Muscle of back (tissue), 3 donors: ENCODE measurements at regions not wholly inside any gene's neighbourhood (a gene's known extent, or its start where the extent isn't known, plus 50 kb on each side); places are given as distances from the start of the nearest gene placed in this dataset.

ENCODE experiments used
- DNase-seq, 3 donors: peaks; one replicate each; pipeline versions ENCODE4 v3.0.0 to v3.0.0-alpha.2; 2013

- DNase-seq = no peak
Observed at GRCh38 chr13:100855151-100855550, 180.6 kb upstream of the TMTC4 start.

- DNase-seq = no peak
Observed at GRCh38 chr13:100854006-100854405, 179.4 kb upstream of the TMTC4 start.

GRCh38 chr13:100853434-100853833 lies 178.8 kb upstream of the TMTC4 start:
- no peak for DNase-seq

DNA sequence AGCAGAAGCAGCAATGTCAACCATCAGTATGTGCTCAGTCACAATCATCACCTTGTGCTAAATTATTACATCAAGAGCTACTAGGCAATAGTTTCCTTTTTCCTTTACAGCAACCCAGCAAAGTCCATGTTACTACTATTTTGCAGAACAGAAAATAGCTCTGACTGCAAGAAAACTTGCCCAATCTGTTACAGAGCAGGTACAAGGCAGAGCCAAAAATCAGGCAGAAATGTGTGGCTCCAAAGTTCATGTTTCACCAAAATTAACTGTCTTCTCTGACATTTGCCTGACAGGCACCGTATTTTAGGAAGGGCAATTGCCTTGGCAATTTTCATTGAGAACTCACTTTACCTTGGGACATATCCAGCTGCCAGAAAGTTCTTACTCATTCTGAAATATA lies 177.6 kb upstream of the TMTC4 start:
- no peak for DNase-seq

DNA sequence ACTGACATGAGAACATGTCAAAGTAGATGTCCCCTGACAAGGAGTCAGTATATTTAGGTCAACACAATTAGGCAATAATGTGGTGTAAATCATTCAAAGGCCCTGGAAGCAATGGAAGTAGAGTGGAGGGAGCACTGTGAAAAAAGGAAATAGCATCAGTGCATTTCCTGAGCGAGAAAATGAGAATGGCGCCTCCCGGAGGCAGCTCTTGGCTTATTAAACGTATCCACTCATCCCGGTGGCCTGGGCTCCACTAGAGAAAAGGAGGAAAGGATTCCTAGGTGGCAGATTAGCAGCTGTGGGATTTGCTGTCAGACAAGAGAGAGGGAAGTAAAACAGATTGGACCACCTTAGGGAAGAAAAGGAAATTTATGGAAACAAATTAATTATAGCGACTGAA lies 173.7 kb upstream of the TMTC4 start:
- no peak for DNase-seq

DNA sequence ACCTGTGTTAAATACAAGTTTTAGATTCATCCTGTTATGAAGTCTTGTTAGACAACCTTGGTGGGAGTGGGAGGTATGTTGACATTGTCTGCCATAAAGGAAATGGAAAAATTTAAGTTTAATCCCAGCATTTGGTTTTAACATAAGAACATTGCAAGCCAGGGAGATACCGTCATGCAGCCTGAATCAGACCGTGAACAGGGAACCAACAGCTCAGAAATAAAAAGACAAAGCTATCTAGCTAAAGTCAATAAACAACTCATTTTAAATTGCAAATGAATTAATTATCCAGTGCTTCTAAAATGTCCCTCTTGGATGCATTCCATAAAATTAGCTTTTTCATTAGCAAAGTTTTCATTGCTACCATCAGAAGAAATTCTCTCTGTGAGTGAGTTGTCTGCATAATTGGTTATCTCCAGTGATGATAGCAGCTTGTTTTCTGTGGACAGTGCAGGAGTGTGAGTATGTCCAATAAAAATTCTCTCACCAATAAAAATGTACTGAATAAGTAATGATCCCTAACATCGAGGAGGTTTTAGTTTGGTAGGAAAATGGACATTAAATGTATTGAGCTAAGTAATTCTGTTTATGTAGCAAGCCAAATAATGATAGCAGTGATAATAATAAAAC lies 170.6 kb upstream of the TMTC4 start:
- no peak for DNase-seq

DNA sequence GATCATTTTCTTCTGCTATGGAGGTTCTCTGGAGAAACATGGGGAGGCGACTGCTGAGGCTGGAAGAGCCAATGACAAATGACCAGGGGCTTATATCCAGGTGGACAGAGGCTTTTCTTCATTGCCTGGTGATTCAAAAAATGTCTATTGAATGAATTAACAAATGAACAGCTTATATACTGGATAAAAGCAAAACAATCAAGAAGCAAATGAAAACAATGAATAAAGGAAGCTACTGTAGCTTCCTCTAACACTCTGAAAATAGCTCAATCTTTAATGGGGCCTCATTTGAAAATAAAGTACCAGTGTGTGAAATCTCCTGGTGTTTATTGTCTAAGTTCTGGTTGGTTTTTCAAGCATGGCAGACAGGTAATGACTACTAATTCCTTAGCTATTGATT lies 167.5 kb upstream of the TMTC4 start:
- no peak for DNase-seq

GRCh38 chr13:100838387-100838786 lies 163.8 kb upstream of the TMTC4 start:
- DNase-seq = no peak

GRCh38 chr13:100837631-100838030 lies 163.0 kb upstream of the TMTC4 start:
- no peak for DNase-seq

DNA sequence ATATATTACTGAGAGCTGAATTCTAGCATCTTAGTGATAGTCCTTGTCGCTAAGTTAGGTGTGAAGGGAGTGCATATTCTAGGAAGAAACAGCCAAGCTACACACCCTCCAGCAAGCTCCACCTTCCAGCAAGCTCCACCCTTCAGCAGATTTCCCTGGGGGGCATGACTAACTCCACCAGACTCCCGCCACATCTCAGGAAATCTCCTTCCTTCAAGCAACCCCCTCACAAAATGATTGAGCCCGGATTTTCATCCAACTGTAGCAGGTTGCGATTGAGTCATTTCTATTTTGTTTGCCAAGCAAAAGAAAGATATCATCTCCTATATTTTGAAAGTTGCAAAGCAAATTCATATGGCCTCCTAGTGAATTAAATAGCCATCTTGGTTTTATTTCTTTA lies 162.1 kb upstream of the TMTC4 start:
- DNase-seq = peak in 1 of 3 donors; percentile 7

DNA sequence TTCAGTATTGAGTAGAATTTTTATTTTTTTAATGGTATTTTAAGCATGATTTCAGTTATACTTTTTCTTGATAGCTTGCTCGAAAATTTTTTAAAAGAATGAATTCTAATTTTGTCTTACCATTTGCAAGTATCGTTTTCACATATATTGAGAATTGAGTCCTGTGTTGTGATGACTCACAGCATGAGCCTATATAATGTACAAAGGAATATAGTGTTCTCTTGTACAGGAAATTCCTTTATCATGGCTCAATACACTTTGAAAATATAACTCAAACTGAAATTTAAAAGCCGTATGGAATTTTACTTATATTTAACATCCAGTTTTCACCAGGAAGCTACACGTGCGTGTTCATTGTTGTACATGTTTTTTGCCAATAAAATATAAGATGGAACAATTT lies 161.1 kb upstream of the TMTC4 start:
- DNase-seq = no peak

DNA sequence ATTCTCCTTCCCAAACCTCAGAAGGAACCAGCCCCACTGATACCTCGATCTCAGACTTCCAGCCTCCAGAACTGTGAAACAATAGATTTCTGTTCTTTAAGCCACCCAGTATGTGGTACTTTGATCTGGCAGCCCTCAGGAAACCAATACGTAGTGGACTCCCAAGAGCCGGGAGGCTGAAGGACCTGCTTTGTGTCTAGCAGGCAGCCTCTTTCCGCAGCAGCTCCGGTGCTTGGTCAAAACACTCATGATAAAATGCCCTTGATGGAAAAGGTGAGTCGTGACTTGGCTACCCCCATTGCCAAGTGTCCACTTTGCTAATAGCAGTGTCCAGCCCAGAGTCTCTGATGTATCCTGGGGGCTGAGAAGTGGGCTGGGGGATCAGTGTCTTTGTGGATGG lies 158.8 kb upstream of the TMTC4 start:
- DNase-seq = no peak

- DNase-seq = no peak
Observed at GRCh38 chr13:100828226-100828625, 153.6 kb upstream of the TMTC4 start.

DNA sequence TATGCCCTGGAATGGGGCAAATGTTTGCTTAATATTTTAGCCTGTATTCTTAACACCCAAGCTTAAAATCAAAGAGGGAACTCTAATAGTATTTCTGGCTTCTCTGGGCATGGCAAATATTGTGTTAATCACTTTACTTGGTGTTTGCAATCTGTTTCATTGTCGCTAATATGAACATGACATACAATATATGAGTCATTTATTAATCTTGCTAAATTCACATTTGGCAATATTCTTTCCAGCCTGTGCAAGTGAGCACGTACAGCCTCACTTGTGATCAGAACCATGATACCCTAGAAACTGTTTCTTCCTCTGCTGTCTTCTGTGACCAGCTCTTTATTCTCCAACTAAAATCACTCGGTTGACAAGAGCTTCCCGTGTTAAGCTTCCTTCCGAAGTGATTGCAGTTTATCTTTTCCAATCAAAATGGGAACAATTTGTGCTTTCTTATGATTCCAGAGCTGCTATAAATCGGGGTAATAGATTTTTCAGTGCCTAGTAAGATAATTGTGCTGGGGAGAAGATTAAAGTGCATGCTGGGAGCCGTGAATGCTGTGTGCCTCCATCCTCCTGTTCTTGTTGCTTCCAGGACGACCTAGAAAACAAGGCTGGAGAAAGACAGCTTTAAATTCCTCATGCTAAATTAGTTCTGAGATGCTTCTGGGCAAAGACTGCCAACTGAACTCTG lies 153.0 kb upstream of the TMTC4 start:
- DNase-seq = no peak

DNA sequence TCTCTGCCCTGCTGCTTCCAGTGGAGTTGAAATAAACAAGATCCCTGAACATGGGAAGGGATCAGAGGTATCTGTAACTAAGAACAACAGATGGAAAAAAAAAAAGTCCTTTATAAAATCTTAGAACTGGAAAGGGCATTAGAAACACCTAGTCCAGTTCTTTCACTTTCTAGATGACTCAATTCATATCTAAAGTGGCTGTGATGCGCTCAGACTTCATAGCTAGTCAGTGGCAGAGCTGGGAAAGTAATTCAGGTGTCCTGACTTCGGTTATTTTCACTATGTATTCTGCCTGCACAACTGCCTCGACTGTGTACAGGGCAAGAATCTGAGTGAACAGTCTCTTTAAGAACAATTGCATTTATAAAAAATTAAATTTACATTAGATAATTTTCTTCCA lies 151.8 kb upstream of the TMTC4 start:
- no peak for DNase-seq

- DNase-seq = peak in 2 of 3 donors; percentile 5 to 35
Observed at GRCh38 chr13:100825557-100825956, 151.0 kb upstream of the TMTC4 start.

GRCh38 chr13:100824366-100824765 lies 149.8 kb upstream of the TMTC4 start:
- DNase-seq = no peak

DNA sequence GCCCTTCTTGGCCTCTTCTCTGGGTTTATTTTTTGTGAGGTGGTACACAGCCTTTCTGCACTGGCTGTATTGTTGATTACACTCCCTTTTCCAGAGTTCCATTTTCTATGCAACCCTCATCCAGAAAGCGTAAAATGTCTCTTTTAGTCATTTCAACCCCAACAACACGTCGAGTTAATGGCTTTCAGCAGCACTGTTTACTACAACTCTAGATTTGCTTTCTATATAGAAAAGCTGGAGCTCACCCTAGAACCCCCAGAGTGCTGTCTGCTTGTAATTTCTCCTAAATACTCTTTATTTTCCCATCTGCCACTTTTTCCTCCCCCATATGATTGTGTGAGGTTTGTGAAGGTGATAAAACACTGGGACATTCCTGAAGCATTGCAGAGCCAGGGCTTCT lies 148.9 kb upstream of the TMTC4 start:
- no peak for DNase-seq

GRCh38 chr13:100822871-100823443 lies 148.4 kb upstream of the TMTC4 start:
- no peak for DNase-seq

- DNase-seq = no peak
Observed at GRCh38 chr13:100818711-100819110, 144.1 kb upstream of the TMTC4 start.

DNA sequence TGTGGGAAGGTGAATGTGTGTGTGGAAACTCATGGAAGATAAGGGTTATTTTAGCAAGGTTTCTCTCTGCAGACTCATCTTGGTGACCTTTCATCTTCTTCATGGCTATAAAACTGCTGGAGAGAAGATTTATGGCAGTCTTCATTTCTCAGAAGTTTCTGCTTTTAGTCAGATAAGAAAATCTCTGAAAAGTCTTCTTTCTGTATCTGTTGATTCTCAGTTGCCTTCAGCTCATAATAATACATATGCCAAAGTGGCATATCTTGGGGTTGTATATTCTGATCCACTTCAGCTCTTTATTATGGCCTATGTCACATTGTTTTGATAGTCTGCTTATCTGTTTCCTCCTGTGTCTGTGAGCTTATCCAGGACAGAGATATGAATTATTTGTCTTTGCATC lies 143.3 kb upstream of the TMTC4 start:
- DNase-seq = no peak

DNA sequence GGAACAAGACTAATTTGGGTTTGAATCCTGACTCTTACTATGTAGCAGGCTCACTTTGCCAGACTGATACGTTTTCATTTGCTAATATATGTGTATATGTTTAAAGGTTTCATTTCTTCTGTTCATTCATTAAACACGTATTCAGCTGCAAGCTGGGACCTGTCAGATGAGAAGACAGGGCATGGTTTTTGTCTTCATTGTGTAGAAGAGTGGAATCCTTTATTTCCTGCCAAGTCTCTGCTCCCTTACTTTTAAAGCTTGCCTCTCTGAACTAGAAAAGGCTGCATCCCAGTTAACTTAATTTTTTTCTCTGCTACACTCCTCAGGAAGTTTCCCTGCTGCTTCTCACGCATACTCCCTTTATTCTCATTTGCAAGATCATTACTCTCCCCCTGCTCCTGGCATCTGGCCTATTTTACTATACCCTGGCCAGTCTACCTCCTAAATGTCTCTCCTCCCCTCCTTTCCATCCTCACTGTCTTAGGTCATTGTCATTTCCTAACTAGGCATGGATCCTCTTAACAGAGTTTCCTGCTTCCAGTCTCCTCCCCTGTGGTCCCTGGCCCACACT lies 141.0 kb upstream of the TMTC4 start:
- no peak for DNase-seq

- no peak for DNase-seq
Observed at GRCh38 chr13:100812982-100813584, 138.5 kb upstream of the TMTC4 start.
